ENCODE measurements at regions not wholly inside any gene's neighbourhood (a gene's known extent, or its start where the extent isn't known, plus 50 kb on each side); places are given as distances from the start of the nearest gene placed in this dataset.

GRCh38 chr18:77906103-77906892 lies 656.6 kb downstream of the GALR1 start:
- no peak for ATAC-seq (replicated peaks)
- Mint-ChIP-seq H3K36me3 (ENCODE audit: low read depth) (no peaks in the 10 kb centered on the region), H3K27me3 (peaks cover 3% of the 10 kb centered on the region), H3K9me3 (no peaks in the 10 kb centered on the region), H3K4me1 (no peaks in the 10 kb centered on the region), H3K27ac (no peak overlapping the region), H3K4me3 (no peak overlapping the region)

GRCh38 chr18:77910347-77910746 lies 660.7 kb downstream of the GALR1 start:
- H3K9me3 Mint-ChIP-seq, result no peaks in the 10 kb centered on the region
- H3K4me1 Mint-ChIP-seq, result no peaks in the 10 kb centered on the region
- peaks cover 8% of the 10 kb centered on the region for H3K27me3 Mint-ChIP-seq
- no peaks in the 10 kb centered on the region for H3K36me3 Mint-ChIP-seq (ENCODE audit: low read depth)
- ATAC-seq (replicated peaks), result no peak
- H3K4me3 Mint-ChIP-seq, result no peak overlapping the region
- H3K27ac Mint-ChIP-seq, result no peak overlapping the region

GRCh38 chr18:77911971-77912605 lies 662.4 kb downstream of the GALR1 start:
- no peak for ATAC-seq (replicated peaks)
- Mint-ChIP-seq H3K4me3 (no peak overlapping the region), H3K36me3 (ENCODE audit: low read depth) (no peaks in the 10 kb centered on the region), H3K4me1 (no peaks in the 10 kb centered on the region), H3K9me3 (no peaks in the 10 kb centered on the region), H3K27me3 (peaks cover 8% of the 10 kb centered on the region), H3K27ac (no peak overlapping the region)

- no peak for ATAC-seq (replicated peaks)
- no peaks in the 10 kb centered on the region for H3K36me3 Mint-ChIP-seq (ENCODE audit: low read depth)
- peaks cover 6% of the 10 kb centered on the region for H3K27me3 Mint-ChIP-seq
- H3K27ac Mint-ChIP-seq, result no peak overlapping the region
- H3K4me1 Mint-ChIP-seq, result no peaks in the 10 kb centered on the region
- H3K9me3 Mint-ChIP-seq, result no peaks in the 10 kb centered on the region
- H3K4me3 Mint-ChIP-seq, result no peak overlapping the region
Measured at GRCh38 chr18:77918730-77919129, 669.1 kb downstream of the GALR1 start.

GRCh38 chr18:77919923-77920322 lies 670.3 kb downstream of the GALR1 start:
- Mint-ChIP-seq H3K4me1 (no peaks in the 10 kb centered on the region), H3K4me3 (no peak overlapping the region), H3K27ac (no peak overlapping the region), H3K27me3 (peaks cover 6% of the 10 kb centered on the region), H3K36me3 (ENCODE audit: low read depth) (no peaks in the 10 kb centered on the region), H3K9me3 (no peaks in the 10 kb centered on the region)
- no peak for ATAC-seq (replicated peaks)

GRCh38 chr18:77935342-77935741 lies 685.7 kb downstream of the GALR1 start:
- Mint-ChIP-seq H3K9me3 (peaks cover 3% of the 10 kb centered on the region), H3K4me1 (no peaks in the 10 kb centered on the region), H3K4me3 (no peak overlapping the region), H3K36me3 (ENCODE audit: low read depth) (no peaks in the 10 kb centered on the region), H3K27ac (no peak overlapping the region), H3K27me3 (peaks cover 7% of the 10 kb centered on the region)
- ATAC-seq (replicated peaks), result no peak

- H3K4me1 Mint-ChIP-seq, result no peaks in the 10 kb centered on the region
Measured at GRCh38 chr18:77940566-77940965, 690.9 kb downstream of the GALR1 start.

GRCh38 chr18:77944533-77944932 lies 694.9 kb downstream of the GALR1 start:
- Mint-ChIP-seq H3K4me1 (no peaks in the 10 kb centered on the region), H3K27me3 (peaks cover 4% of the 10 kb centered on the region), H3K4me3 (no peak overlapping the region), H3K27ac (no peak overlapping the region), H3K9me3 (no peaks in the 10 kb centered on the region), H3K36me3 (ENCODE audit: low read depth) (no peaks in the 10 kb centered on the region)
- no peak for ATAC-seq (replicated peaks)

More at GRCh38 chr18:77940566-77940965, 690.9 kb downstream of the GALR1 start:
- ATAC-seq (replicated peaks), result no peak
- peaks cover 11% of the 10 kb centered on the region for H3K27me3 Mint-ChIP-seq
- no peaks in the 10 kb centered on the region for H3K36me3 Mint-ChIP-seq (ENCODE audit: low read depth)
- H3K9me3 Mint-ChIP-seq, result peaks cover 1% of the 10 kb centered on the region
- H3K4me3 Mint-ChIP-seq, result no peak overlapping the region
- H3K27ac Mint-ChIP-seq, result no peak overlapping the region

- Mint-ChIP-seq H3K9me3 (peaks cover 8% of the 10 kb centered on the region), H3K4me3 (no peak overlapping the region), H3K27ac (no peak overlapping the region), H3K27me3 (no peaks in the 10 kb centered on the region), H3K36me3 (ENCODE audit: low read depth) (no peaks in the 10 kb centered on the region), H3K4me1 (no peaks in the 10 kb centered on the region)
- no peak for ATAC-seq (replicated peaks)
Measured at GRCh38 chr18:77948567-77948966, 698.9 kb downstream of the GALR1 start.

GRCh38 chr18:77949355-77949973 lies 699.8 kb downstream of the GALR1 start:
- Mint-ChIP-seq H3K4me3 (no peak overlapping the region), H3K27ac (no peak overlapping the region), H3K4me1 (no peaks in the 10 kb centered on the region), H3K27me3 (no peaks in the 10 kb centered on the region), H3K9me3 (peaks cover 8% of the 10 kb centered on the region), H3K36me3 (ENCODE audit: low read depth) (no peaks in the 10 kb centered on the region)
- no peak for ATAC-seq (replicated peaks)

- Mint-ChIP-seq H3K36me3 (ENCODE audit: low read depth) (no peaks in the 10 kb centered on the region), H3K4me3 (no peak overlapping the region), H3K9me3 (peaks cover 10% of the 10 kb centered on the region), H3K4me1 (no peaks in the 10 kb centered on the region), H3K27me3 (peaks cover 7% of the 10 kb centered on the region), H3K27ac (no peak overlapping the region)
- no peak for ATAC-seq (replicated peaks)
Measured at GRCh38 chr18:77959248-77959647, 709.6 kb downstream of the GALR1 start.

- no peaks in the 10 kb centered on the region for H3K36me3 Mint-ChIP-seq (ENCODE audit: low read depth)
- no peaks in the 10 kb centered on the region for H3K4me1 Mint-ChIP-seq
- peaks cover 10% of the 10 kb centered on the region for H3K9me3 Mint-ChIP-seq
- H3K4me3 Mint-ChIP-seq, result no peak overlapping the region
- no peak for ATAC-seq (replicated peaks)
- peaks cover 7% of the 10 kb centered on the region for H3K27me3 Mint-ChIP-seq
- H3K27ac Mint-ChIP-seq, result no peak overlapping the region
Measured at GRCh38 chr18:77960791-77961410, 711.3 kb downstream of the GALR1 start.

GRCh38 chr18:77967071-77967470 lies 717.4 kb downstream of the GALR1 start:
- H3K27ac Mint-ChIP-seq, result no peak overlapping the region
- ATAC-seq (replicated peaks), result no peak
- no peaks in the 10 kb centered on the region for H3K4me1 Mint-ChIP-seq
- peaks cover 11% of the 10 kb centered on the region for H3K27me3 Mint-ChIP-seq
- H3K36me3 Mint-ChIP-seq (ENCODE audit: low read depth), result no peaks in the 10 kb centered on the region
- no peaks in the 10 kb centered on the region for H3K9me3 Mint-ChIP-seq
- no peak overlapping the region for H3K4me3 Mint-ChIP-seq

- no peak for ATAC-seq (replicated peaks)
- H3K27me3 Mint-ChIP-seq, result peaks cover 7% of the 10 kb centered on the region
- H3K4me3 Mint-ChIP-seq, result no peak overlapping the region
- no peaks in the 10 kb centered on the region for H3K36me3 Mint-ChIP-seq (ENCODE audit: low read depth)
- no peaks in the 10 kb centered on the region for H3K9me3 Mint-ChIP-seq
- no peaks in the 10 kb centered on the region for H3K4me1 Mint-ChIP-seq
- no peak overlapping the region for H3K27ac Mint-ChIP-seq
Measured at GRCh38 chr18:77967791-77968190, 718.1 kb downstream of the GALR1 start.

GRCh38 chr18:77969972-77970371 lies 720.3 kb downstream of the GALR1 start:
- no peaks in the 10 kb centered on the region for H3K4me1 Mint-ChIP-seq
- H3K36me3 Mint-ChIP-seq (ENCODE audit: low read depth), result no peaks in the 10 kb centered on the region
- H3K4me3 Mint-ChIP-seq, result no peak overlapping the region
- no peak overlapping the region for H3K27ac Mint-ChIP-seq
- peaks cover 5% of the 10 kb centered on the region for H3K9me3 Mint-ChIP-seq
- H3K27me3 Mint-ChIP-seq, result peaks cover 4% of the 10 kb centered on the region
- ATAC-seq (replicated peaks), result no peak

Data from activated T-helper 17 cell treated with anti-CD3 and anti-CD28 coated beads, Interleukin-2, amount 50 U/mL, for 72 hours (primary cell).